Stromal cell of bone marrow (primary cell): ENCODE measurements at regions not wholly inside any gene's neighbourhood (a gene's known extent, or its start where the extent isn't known, plus 50 kb on each side); places are given as distances from the start of the nearest gene placed in this dataset.
"Not testable (repeated sequence)": the region's sequence is repeated elsewhere in the genome, so short reads cannot be mapped to it uniquely, and the experiment has no call there.

Experiments
- DNase-seq: peaks from one replicate; pipeline ENCODE4 v3.0.0-alpha.2; 2012; ENCODE audit warnings: low read depth

GRCh38 chr12:58727521-58727920 lies 192.8 kb downstream of the LRIG3 start:
- DNase-seq, result no peak

DNA sequence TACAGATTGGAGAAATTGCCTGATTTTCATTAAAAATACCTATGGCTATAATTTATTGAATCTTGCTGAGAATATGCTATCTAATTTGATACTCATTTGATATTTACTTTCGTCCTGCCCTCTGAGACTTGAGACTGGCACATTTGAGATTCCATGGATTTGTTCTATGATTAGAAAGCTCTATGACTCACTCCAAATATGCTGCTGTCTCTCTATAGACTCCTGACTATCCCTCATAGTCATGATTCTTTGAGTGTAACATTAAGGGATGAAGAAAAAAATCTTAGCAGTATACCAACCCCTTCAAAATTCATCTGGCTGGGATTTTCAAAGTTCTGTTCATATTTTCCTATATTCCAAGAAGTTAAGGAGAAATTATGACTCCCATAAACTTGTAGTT lies 191.9 kb downstream of the LRIG3 start:
- no peak for DNase-seq

DNA sequence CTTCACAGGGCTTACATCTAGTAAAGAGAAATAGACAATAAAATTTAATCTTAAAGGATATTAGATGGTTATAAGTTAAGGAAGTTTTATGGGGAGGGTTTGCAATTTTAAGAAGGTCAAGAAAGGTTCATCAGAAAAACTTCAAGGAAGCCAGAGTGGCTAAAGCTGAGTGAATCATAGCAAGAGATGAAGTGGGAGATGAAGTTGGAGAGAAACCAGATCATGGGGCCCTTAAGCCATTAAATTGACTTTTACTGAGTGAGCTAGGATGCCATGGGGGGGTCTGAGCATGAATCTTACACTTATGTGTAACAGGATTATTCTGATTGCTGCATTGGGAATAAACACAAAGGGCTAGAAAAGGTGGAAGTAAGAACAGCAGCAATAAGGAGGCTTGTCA lies 189.2 kb downstream of the LRIG3 start:
- no peak for DNase-seq

DNA sequence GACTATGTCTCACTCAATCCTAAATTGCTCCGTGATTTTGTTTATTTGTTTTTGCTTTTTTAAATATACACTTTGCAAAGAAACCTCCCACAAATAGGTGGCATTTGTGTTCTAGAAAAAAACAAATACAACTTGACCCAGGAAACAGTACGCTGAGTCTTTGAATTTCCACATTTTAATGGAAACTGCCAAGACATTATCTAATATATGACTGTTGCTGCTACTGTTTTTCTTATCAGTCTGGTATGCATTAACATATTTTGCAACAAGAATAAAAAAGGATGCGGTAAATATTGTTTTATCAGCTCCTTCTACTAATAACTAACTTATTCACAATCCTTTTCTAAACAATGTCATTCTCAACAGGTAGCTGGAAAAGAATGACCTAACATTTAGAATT lies 187.4 kb downstream of the LRIG3 start:
- no peak for DNase-seq

DNA sequence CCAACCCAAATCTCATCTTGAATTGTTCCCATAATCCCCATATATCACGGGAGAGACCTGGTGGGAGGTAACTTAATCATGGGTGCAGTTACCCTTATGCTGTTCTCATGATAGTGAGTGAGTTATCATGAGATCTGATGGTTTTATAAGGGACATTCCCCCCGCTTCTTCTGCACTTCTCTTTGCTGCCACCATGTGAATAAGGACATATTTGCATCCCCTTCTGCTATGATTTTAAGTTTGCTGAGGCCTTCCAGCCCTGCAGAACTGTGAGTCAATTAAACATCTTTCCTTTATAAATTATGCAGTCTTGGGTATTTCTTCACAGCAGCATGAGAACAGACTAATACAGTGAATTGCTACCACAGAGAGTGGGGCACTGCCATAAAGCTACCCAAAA lies 179.1 kb downstream of the LRIG3 start:
- DNase-seq, result no peak

DNA sequence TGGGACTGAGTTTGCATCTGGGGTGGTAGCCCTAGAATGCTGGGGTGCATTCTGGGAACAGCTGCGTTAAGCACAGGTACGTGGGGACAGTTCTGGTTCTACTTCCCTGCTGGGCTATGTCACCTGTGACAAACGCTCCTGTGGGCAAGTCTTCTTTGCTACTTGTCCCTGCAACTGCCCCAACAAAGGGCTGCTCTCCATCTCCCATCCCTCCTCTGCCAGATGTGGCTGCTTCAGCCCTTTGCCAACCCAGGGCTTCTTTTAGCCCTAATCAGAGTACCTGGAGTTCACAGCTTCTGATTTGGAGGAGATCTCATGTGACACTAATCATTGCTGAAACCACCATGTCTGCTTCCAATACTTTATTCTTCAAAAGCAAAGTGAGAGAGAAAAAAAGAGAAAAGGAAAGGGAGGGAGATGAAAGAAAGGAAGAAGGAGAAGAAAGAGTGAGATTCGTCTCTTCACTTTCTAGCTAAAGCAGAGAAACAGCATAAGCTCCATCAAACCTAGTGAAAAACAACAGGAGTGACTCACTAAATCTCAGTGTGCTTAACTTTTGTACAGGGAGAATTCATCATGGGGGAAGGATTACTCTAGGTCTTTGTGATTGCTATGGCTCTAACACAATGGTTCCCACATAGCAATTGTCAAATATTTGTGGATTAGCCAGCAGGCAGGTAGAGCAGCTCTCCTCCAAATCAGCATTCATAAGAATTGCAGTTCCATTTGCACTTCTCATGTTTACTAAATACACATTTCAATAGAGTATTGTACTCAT lies 174.8 kb downstream of the LRIG3 start:
- no peak for DNase-seq

- DNase-seq, result no peak
These were observed 172.8 kb downstream of the LRIG3 start for GRCh38 chr12:58747533-58747932.

GRCh38 chr12:58750484-58750883 lies 169.8 kb downstream of the LRIG3 start:
- DNase-seq, result peak; percentile 90

- DNase-seq, result peak; percentile 41
These were observed 162.9 kb downstream of the LRIG3 start for GRCh38 chr12:58757422-58757821.

DNA sequence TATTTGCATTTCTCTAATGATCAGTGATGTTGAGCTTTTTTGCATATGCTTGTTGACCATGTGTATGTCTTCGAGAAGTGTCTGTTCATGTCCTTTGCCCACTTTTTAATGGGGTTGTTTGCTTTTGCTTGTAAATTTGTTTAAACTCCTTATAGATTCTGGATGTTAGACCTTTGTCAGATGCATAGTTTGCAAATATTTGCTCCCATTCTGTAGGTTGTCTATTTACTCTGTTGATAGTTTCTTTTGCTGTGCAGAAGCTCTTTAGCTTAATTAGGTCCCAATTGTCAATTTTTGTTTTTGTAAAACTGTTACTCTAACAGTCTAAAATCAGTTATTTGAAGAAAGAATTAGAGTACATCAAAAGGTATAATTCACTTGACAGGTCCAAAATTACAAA lies 160.6 kb downstream of the LRIG3 start:
- DNase-seq, result not testable (repeated sequence)

- no peak for DNase-seq
These were observed 159.0 kb downstream of the LRIG3 start for GRCh38 chr12:58761308-58761707.

DNA sequence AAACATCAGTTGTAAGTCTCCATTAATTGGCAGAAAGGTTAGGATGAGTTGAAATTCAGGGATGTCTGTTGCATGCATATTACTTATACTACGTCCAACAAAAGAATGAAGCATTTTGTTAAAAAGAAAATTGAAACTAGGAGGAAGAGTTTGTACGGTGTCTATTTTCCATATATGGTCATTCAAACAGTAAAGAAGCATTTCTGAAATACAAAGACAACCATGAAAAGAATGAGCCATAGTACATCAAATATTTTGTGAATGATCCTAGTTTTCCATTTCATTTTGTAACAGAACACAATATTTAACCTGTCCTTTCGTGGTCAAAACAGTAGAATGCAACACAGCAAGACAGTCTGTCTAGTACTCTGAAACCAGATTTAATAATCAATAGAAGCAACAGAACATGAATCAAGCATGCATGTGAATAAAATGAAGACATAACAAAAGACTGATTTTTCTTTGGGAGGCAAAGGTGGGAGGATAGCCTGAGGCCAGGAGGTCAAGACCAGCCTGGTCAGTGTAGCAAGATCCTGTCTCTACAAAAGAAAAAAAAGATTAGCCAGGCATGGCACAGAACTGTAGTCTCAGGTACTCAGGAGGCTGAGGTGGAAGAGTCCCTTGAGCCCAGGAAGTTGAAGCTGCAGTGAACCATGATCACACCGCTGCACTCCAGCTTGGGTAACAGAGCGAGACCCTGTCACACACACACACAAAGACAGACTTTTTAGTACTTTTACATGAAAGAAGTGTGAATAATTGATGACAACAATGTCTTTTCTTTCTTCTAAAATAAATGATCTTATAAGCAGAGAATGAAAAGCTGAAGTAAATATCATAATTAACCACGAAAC lies 156.0 kb downstream of the LRIG3 start:
- no peak for DNase-seq

DNA sequence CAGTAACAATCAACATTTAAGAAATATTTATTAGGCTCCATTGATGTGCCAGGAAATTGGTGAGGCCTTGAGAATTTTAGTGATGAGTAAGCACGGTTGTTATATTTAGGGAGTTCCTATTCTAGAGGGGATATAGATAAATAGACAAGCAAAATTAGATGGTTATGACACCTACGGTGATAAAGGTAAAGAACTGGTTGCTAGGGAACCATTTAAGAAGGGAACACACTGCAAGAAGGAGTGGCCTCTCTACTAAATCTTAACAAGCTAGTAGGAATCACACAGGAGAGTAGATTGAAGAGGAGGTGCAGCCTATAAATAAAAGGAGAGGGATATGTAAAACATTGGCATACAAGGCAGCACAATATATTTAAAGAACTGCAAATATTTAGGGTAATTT lies 155.2 kb downstream of the LRIG3 start:
- no peak for DNase-seq

DNA sequence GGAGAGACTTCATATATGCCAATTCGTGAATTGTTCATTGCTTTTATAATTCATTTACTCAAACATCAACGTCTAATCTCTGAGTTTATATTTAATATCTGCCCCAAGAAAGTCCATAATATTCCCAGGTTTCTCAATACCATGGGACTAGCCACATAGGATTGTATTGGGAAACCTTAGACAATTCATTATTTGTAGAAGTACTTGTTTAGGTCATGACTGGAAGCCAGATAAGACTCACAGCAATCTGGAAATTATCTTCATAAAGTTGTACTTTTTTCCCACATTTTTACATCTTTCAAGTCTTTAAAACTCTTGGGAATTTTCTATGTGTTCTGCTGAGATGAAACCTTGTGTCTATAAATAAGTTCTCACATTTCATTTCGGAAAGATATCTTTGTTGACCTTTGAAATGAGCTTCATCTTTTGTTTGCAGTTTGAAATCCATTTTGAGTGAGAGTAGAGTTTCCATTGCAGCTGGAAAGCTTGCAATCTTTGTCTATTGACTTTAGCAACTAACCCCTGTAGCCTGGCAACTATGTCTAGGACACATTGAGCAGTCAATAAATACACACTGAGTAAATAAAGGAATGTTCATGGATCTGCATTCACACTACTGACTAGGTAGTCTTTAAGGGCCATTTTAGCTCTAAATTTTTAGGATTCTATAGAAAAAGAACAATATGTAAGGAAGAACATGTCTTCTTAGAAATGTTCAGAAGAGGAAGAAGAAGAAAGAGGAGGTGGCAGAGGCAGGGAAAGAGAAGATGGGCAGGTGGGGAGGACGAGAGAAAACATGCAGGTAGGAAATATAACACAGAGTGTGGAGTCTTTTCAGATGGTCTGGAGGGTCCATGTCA lies 154.4 kb downstream of the LRIG3 start:
- DNase-seq, result no peak

GRCh38 chr12:58766513-58766870 lies 153.8 kb downstream of the LRIG3 start:
- no peak for DNase-seq

DNA sequence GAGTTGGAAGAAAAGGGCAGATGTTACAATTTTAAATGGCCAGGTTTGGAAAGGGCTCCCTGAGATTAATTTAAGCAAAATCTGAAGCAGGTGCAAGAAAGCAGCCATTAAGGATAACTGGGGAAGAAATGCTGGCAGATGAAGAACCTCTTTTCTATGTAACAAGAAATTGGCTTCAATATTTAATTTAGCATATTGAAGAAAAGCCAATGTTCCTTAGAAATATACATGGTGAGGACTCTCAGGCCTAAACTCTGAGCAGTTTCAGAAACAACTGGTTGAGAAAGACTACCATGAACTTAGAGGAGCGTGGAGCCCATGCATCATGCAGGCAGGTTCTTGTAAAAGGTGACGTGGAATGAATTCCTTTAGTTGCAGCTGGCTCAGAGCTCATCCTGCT lies 152.8 kb downstream of the LRIG3 start:
- no peak for DNase-seq

DNA sequence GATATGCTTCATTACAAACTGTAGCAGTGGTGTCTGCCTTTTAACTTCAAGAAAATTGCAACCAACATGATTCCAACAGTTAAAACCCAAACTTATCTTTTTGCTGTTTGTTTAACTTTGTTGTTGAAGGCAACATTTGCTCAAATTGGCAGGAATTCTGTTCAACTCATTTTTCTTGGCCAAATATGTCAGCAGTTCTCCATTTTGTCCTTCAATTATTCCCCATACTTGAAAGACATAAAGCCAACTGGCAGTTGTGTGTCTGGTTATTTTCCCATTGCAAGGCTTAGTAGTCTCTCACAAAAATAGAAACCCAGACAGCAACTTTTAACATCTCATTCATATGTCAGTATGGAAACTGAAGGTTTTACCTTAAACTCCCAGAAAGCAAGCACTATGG lies 146.3 kb downstream of the LRIG3 start:
- DNase-seq, result no peak

DNA sequence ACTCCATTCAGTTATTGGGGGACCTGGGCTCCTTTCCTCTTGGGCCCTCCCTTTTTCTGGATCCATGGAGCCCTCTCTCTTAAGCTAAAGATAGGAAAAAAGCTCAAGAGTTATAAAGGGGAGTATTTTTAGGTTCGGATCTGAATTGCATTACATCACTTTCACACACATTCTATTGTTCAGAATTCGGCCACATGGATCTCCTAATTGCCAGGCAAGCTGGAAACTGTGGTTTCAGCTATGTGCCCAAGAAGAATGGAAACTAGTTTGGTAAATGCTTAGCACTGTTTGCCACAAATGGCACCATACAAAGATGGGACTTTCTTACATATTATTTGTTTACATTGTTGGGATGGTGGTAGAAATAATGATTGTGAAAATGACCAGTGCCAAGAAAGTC lies 145.6 kb downstream of the LRIG3 start:
- no peak for DNase-seq

DNA sequence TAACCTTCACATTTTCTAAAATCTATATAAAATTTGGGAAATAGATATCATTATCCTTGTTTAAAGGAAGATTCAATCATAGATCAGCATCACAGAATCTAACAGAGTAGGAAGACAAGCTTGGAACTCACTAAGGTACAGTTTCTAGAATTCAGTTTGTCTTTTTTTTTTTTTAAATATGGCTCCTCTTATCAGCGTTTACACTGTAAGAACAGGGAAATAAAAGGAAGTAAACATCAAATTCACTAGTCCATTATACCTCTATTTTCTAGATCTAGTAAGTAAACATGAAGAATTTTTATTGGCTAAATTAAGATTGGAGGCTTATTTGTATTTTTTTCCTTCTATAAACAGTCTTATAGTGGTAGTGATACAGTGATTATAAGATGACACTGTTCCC lies 144.9 kb downstream of the LRIG3 start:
- DNase-seq, result no peak

DNA sequence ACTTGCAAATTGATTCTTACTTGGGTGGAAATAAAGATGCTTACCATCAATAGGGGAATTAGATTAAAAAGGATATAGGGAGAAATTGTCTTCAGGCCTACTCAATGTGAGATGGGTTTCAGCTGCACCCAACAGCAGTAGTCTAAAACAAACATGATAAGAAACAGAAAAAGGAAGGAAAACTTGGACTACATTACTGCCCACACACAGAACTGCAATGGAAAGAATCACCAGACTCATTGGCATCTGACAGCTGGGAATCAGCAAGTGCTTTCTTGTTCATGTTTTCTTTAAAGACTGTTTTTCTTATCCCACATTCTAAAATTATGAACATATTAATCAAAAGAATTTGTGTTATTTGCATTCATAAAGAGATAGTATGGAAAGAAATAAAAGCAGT lies 144.2 kb downstream of the LRIG3 start:
- no peak for DNase-seq

DNA sequence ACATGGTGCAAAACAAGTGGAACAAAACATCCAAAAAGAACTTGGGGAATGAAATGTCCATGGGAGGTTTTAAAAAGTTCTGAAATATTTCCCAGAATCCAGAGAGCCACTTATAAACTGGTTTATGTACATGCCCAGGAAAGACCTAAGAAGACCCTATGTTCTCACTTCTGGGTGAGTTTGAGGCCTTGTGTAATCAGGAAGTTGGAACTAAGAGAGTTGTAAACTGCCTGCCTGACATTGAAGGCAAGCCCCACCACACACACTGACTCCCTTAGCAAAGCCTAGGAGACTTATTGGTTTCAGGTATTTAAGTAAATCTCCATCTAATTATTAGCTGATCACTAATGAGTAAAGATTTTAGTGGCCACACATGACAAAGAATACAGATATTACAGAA lies 142.5 kb downstream of the LRIG3 start:
- no peak for DNase-seq

GRCh38 chr12:58781609-58782008 lies 138.7 kb downstream of the LRIG3 start:
- DNase-seq, result no peak
